HG03159 (cell line): ENCODE measurements at regions not wholly inside any gene's neighbourhood (a gene's known extent, or its start where the extent isn't known, plus 50 kb on each side); places are given as distances from the start of the nearest gene placed in this dataset.
"Not testable (repeated sequence)": the region's sequence is repeated elsewhere in the genome, so short reads cannot be mapped to it uniquely, and the experiment has no call there.

Experiments used
- ATAC-seq: cut with Tn5 transposase; IDR thresholded peaks from one replicate; pipeline ENCODE4 v1.9.1; 2021; ENCODE audit warnings: mild to moderate bottlenecking, moderate library complexity; ENCODE audit not compliant: unreplicated experiment

DNA sequence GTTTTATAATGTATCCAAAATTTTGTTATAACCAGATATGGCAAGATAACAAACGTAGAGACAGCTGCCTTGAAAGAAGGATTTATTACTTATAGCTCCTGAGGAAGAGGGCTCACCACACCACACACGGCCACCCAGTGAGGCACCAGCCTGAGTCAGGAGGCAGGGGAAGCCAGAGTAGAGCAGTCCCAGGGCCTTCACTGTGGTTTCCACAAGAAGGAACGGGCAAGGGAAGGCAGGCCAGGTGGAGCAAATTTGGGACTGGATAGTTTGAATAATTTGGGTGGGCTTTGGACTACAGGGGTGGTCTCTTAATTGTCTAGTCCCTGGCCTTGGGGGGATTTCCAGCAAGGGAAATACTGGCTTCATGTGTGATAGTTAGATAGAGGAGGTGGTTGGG is 72.5 kb downstream of the RRAGC start:
- ATAC-seq: no peak

GRCh38 chr1:38786040-38786436 is 73.5 kb downstream of the RRAGC start:
- ATAC-seq: no peak

DNA sequence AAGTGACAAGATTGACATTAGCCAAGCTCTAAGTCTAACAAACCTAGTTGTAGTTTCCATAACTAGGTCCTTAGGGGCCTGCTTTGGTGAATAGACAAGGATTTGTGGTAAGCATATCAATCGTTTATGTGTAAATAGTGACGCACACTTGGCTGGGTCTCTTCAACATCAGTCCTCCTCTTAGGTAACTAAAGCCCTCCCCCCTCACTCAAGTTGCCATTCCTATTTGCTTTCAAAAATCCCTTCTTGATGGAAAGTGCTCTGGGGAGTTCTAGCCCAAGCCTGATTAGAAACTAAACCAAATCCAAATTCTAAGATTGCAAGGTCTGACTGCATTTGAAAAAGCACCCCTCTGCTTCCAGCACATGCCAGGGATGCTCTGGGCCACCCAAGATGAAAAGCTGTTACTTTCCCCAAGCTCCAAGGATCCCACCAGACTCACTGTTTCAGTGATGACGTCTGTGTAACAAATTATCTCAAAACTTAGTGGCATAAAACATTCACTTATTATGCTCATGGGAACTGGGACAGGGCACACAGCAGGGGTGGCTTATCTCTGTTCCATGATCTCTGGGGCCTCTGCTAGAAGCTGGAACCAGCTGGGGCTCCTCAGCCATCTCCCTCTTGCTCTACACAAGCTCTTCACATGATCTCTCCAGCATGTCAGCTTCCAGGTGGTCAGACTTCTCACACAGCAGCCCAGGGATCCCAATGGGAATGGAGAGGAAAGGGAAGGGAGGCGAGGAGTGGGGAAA is 74.1 kb downstream of the RRAGC start:
- ATAC-seq: no peak

DNA sequence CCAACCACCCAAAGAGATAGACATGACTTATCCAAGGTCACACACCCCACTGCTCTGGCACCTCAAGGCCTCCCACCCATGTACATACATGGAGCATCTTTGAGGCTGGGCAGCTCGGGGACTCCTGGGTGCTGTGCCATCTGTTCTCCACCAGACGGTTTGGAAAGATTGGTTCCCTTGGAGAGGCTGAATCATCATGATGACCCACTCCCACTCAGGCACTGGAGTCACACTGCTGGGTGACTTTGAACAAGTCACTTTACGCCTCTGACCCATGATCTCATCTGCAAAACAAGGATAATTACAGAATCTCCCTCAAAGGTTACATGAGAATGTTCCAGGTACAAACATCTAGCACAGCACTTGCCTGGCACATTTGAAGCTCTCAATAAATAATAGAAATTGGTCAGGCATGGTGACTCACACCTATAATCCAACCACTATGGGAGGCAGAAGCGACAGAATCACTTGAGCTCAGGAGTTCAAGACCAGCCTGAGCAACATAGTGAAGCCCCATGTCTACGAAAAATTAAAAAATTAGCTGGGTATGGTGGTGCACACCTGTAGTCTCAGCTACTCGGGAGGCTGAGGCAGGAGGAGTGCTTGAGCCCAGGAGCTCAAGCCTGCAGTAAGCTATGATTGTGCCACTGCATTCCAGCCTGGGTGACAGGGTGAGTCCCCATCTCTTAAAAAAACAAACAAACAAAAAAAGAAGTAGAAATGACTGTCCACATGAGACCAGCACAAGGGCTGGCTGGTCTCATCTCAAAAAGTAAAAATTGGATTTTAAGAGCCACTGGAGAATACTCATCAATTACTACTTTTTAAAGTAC is 74.9 kb downstream of the RRAGC start:
- ATAC-seq: no peak

GRCh38 chr1:38783640-38784229 is 75.8 kb downstream of the RRAGC start:
- no peak for ATAC-seq

DNA sequence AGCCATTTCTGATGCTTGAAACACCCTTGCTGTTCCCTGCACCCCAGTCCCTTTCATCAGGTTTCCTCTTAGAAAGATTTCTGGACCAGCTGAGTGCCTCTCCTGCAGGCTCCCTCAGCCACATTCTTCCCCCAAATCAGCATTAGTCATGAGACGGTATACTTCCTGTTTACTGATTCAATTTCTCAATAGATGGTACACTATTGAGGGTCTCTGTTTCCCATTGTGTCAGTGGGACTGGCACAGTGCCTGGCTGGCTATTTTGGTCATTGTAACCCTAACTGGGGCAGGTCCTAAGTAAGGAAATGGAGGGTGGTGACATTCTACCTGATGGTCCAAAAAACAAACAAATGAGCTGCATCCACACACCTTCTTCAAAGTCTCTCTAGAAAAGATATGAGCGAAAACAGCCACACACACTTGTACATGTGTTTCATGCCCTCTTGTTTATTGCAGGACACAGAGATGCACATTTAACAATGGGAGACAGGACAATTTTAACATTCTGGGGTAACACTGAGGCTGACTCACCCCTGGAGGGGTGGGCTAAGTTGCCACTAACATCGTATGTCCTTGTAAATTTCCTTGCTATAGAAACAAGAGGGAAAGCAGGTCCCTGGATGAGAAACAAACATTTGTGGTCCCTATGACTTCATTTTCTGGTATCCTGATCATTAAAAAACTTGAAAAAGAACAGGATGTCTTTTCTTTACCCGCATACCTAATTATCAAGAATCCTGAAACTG is 77.5 kb downstream of the RRAGC start:
- ATAC-seq: no peak

- no peak for ATAC-seq
Measured at GRCh38 chr1:38780133-38780532, 79.4 kb downstream of the RRAGC start.

- no peak for ATAC-seq
Measured at GRCh38 chr1:38779491-38779890, 80.1 kb downstream of the RRAGC start.

- ATAC-seq: no peak
Measured at GRCh38 chr1:38778521-38778920, 81.1 kb downstream of the RRAGC start.

DNA sequence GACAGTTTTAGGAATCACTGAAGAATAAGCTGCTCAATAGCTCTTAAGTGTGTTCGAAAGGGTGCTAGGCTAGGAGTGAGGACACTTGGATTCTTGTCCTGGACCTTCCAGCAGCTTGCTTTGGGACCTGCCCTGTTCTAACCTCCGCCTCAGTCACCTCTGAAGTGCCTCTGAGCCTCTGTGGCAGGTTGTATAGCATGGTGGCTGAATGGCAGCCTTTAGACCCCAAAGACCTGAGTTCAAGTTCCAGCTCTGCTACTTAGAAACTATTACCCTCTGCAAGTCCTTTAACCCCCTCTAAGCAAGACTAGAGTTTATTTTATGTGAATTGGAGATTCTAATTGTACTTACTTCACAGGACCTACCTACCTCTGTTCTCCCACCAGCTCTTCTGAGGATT is 81.5 kb downstream of the RRAGC start:
- ATAC-seq: no peak

DNA sequence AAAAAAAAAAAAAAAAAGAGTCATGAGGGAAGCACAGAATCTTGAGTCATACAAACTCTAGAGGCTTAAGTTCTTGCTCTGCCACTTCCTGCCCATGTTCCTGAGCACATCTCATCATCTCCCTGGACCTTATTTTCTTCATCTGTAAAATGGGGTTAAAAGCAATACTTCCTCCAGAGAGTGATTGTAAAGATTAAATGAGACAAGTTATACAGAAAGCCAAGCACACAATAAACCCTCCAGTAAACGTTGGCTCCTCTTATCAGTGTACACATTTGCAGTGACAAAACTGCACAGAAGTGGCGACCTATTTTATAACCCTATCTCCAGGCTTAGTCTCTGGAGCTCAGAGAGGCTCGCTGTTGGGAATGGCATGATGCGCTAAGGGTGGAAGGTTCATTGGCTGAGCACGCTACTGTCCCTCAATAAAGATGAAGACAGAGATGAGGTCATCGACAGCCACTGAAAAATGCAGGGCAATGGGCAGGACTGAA is 82.1 kb downstream of the RRAGC start:
- ATAC-seq: no peak

GRCh38 chr1:38776466-38777065 is 83.0 kb downstream of the RRAGC start:
- no peak for ATAC-seq

- ATAC-seq: no peak
Measured at GRCh38 chr1:38775175-38775845, 84.3 kb downstream of the RRAGC start.

DNA sequence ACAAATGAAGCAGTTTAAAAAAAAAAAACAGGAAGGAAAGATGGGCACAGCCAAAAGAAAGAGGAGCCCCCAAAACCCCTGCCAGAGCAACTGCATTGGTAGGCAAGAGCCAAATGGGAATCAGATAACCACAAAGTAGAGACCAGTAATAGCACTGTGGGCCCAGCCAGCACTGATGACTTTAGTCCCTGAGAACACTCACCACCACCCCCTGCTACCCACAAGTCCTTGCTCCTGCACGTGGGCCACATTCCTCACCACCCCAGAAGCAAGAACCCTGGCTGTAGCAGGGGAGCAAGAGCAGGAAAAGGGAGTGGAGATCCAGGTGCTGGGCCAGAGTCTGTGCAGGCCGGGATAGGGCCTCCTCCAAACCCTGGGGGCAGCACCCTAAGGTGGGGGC is 86.1 kb downstream of the RRAGC start:
- ATAC-seq: no peak

DNA sequence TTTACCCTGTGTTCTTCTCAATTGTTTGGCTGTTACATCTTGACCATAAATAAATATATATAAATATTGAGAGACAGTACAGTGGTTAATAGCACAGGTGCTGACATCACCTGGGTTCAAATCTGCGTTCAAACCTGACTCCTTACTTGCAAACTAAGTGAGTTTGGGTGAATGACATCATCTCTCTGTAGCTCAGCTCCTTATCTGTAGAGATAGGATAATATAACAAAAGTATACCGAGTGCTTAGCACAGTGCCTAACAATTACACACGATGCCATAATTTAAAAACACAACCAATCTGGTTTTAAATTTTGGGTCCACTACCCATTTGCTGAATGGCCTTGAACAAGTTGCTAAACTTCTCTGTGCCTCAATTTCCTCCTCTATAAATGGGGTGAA is 86.6 kb downstream of the RRAGC start:
- ATAC-seq: no peak

- no peak for ATAC-seq
Measured at GRCh38 chr1:38772026-38772425, 87.5 kb downstream of the RRAGC start.

DNA sequence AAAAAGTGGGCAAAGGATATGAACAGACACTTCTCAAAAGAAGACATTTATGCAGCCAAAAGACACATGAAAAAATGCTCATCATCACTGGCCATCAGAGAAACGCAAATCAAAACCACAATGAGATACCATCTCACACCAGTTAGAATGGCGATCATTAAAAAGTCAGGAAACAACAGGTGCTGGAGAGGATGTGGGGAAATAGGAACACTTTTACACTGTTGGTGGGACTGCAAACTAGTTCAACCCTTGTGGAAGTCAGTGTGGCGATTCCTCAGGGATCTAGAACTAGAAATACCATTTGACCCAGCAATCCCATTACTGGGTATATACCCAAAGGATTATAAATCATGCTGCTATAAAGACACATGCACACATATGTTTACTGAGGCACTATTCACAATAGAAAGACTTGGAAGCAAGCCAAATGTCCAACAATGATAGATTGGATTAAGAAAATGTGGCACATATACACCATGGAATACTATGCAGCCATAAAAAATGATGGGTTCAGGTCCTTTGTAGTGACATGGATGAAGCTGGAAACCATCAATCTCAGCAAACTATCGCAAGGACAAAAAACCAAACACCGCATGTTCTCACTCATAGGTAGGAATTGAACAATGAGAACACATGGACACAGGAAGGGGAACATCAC is 88.9 kb downstream of the RRAGC start:
- ATAC-seq: not testable (repeated sequence)

- ATAC-seq: no peak
Measured at GRCh38 chr1:38766125-38766524, 93.4 kb downstream of the RRAGC start.

DNA sequence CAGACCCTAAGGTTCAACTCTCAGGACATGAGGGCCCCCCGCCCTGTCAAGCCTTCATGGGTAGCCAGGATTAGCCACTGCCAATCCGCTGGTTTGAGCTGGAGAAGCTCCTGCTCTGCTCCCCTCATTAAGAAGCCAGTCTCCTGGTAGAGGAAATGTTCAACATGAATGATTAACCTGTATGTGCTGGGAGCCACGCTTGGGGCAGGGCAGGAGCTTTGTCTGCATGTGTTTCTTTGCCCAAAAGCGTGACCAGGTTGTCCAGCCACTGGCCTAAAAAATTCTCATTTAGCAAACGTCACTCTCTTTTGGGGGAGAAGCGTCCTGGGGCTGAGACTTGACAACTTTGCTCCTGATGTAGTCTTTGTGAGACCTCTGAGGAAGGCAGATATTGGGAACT is 96.5 kb downstream of the RRAGC start:
- ATAC-seq: no peak

DNA sequence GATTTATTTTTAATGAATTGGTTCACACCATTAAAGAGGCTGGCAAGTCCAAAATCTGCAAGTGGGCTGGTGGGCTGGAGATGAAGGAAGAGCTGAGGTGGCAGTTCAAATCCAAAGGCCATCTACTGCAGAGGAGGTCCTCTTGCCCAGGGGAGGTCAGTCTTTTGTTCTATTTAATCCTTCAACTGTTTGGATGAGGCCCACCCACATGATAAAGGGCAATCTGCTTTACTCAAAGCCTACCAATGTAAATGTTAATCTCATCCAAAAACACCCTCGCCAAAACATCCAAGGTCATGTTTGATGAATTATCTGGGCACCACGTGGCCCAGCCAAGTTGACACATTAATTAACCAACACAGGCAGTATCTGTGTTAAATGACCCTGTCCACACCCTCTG is 99.0 kb downstream of the RRAGC start:
- ATAC-seq: no peak
